HG02798 (cell line): ENCODE measurements at regions not wholly inside any gene's neighbourhood (a gene's known extent, or its start where the extent isn't known, plus 50 kb on each side); places are given as distances from the start of the nearest gene placed in this dataset.
"Not testable (repeated sequence)": the region's sequence is repeated elsewhere in the genome, so short reads cannot be mapped to it uniquely, and the experiment has no call there.

ENCODE experiments used
- ATAC-seq: cut with Tn5 transposase; IDR thresholded peaks from one replicate; pipeline ENCODE4 v1.9.1; 2021; ENCODE audit warnings: mild to moderate bottlenecking; ENCODE audit not compliant: unreplicated experiment, poor library complexity

- ATAC-seq, result not testable (repeated sequence)
Observed at GRCh38 chr2:111417026-111417425, 296.3 kb downstream of the BCL2L11 start.

GRCh38 chr2:111418091-111418875 is 297.6 kb downstream of the BCL2L11 start:
- ATAC-seq, result not testable (repeated sequence)

GRCh38 chr2:111420074-111420473 is 299.4 kb downstream of the BCL2L11 start:
- not testable (repeated sequence) for ATAC-seq

GRCh38 chr2:111420835-111421234 is 300.1 kb downstream of the BCL2L11 start:
- ATAC-seq, result not testable (repeated sequence)

GRCh38 chr2:111421949-111422348 is 301.2 kb downstream of the BCL2L11 start:
- not testable (repeated sequence) for ATAC-seq

GRCh38 chr2:111422562-111422961 is 301.8 kb downstream of the BCL2L11 start:
- ATAC-seq, result not testable (repeated sequence)

- ATAC-seq, result not testable (repeated sequence)
Observed at GRCh38 chr2:111423184-111423583, 302.5 kb downstream of the BCL2L11 start.

GRCh38 chr2:111424176-111424575 is 303.5 kb downstream of the BCL2L11 start:
- ATAC-seq, result not testable (repeated sequence)

GRCh38 chr2:111424851-111425309 is 304.2 kb downstream of the BCL2L11 start:
- peak; percentile 52 for ATAC-seq

GRCh38 chr2:111425789-111426201 is 305.1 kb downstream of the BCL2L11 start:
- peak; percentile 37 for ATAC-seq

GRCh38 chr2:111427346-111427745 is 306.6 kb downstream of the BCL2L11 start:
- ATAC-seq, result not testable (repeated sequence)

- ATAC-seq, result not testable (repeated sequence)
Observed at GRCh38 chr2:111428915-111429314, 308.2 kb downstream of the BCL2L11 start.

GRCh38 chr2:111429353-111429752 is 308.6 kb downstream of the BCL2L11 start:
- peak; percentile 43 for ATAC-seq

GRCh38 chr2:111430817-111431661 is 310.3 kb downstream of the BCL2L11 start:
- ATAC-seq, result peak; percentile 51

GRCh38 chr2:111432423-111432822 is 311.7 kb downstream of the BCL2L11 start:
- not testable (repeated sequence) for ATAC-seq

GRCh38 chr2:111432916-111433499 is 312.3 kb downstream of the BCL2L11 start:
- not testable (repeated sequence) for ATAC-seq

- ATAC-seq, result not testable (repeated sequence)
Observed at GRCh38 chr2:111433892-111434607, 313.3 kb downstream of the BCL2L11 start.

GRCh38 chr2:111434608-111434939 is 313.9 kb downstream of the BCL2L11 start:
- ATAC-seq, result not testable (repeated sequence)

GRCh38 chr2:111435553-111436310 is 315.0 kb downstream of the BCL2L11 start:
- ATAC-seq, result not testable (repeated sequence)
